ENCODE measurements at regions not wholly inside any gene's neighbourhood (a gene's known extent, or its start where the extent isn't known, plus 50 kb on each side); places are given as distances from the start of the nearest gene placed in this dataset.
"Not testable (repeated sequence)": the region's sequence is repeated elsewhere in the genome, so short reads cannot be mapped to it uniquely, and the experiment has no call there.

DNA sequence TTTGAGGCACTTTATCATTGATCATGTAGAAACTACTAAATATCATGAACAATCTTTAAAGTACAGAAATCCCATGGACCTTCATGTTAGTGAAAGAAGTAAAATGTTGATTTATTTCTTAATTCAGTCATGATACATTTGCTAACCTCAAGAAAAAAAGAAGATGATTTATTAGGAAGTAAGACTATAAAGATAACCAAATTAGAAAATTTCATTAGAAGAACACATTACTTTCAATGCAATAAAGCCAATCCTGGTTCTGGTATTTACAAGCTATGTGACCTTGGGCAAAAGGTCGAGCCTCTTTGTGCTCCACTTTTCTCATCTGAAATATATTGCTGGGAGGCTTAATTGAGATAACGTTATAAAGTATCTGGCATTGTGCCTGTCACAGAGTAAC lies 365.0 kb downstream of the KIF20B start:
- DNase-seq (ENCODE audit: low spot score), result no peak
- H3K36me3 ChIP-seq (ENCODE audit: control insufficient read depth in 4 of 4, insufficient read depth in 3 of 4, low read depth in 1 of 4, low read length in 3 of 4), result no peaks in the 10 kb centered on the region
- H3K9me3 ChIP-seq (ENCODE audit: control insufficient read depth in 4 of 4, low read length in 3 of 4), result no peaks in the 10 kb centered on the region
- no peaks in the 10 kb centered on the region for H3K4me1 ChIP-seq (ENCODE audit: control insufficient read depth in 4 of 4, insufficient read depth in 4 of 4, low read length in 3 of 4)
- no peaks in the 10 kb centered on the region for H3K27me3 ChIP-seq (ENCODE audit: control insufficient read depth in 4 of 4, insufficient read depth in 4 of 4, low read length in 3 of 4)
- WGBS, result 66% methylated on average over 2 of the region's 2 CpGs
- no peak for TF ChIP-seq GABPA (IDR thresholded peaks at IDR 0.05 in 1 of 2, conservative IDR thresholded peaks at IDR 0.05 in 1 of 2)
- TF ChIP-seq TAF1 (conservative IDR thresholded peaks at IDR 0.05), result no peak
- TF ChIP-seq, protein P1, sequence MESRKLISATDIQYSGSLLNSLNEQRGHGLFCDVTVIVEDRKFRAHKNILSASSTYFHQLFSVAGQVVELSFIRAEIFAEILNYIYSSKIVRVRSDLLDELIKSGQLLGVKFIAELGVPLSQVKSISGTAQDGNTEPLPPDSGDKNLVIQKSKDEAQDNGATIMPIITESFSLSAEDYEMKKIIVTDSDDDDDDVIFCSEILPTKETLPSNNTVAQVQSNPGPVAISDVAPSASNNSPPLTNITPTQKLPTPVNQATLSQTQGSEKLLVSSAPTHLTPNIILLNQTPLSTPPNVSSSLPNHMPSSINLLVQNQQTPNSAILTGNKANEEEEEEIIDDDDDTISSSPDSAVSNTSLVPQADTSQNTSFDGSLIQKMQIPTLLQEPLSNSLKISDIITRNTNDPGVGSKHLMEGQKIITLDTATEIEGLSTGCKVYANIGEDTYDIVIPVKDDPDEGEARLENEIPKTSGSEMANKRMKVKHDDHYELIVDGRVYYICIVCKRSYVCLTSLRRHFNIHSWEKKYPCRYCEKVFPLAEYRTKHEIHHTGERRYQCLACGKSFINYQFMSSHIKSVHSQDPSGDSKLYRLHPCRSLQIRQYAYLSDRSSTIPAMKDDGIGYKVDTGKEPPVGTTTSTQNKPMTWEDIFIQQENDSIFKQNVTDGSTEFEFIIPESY (IDR thresholded peaks at IDR 0.05), result no peak
- no peak for TF ChIP-seq EGR1 (IDR thresholded peaks at IDR 0.05; ENCODE audit: low read depth in 2 of 2)
- TF ChIP-seq FOXA2 (IDR thresholded peaks at IDR 0.05), result no peak
- no peak for TF ChIP-seq FOXA1 (IDR thresholded peaks at IDR 0.05)
- no peak for TF ChIP-seq MAX (IDR thresholded peaks at IDR 0.05)
- no peak overlapping the region for H3K27ac ChIP-seq (ENCODE audit: low read depth in 1 of 2, low read length in 2 of 2)
- no peak overlapping the region for H3K4me3 ChIP-seq (ENCODE audit: low read depth in 1 of 3, low read length in 3 of 3)
- H3K9ac ChIP-seq (ENCODE audit: low read depth in 1 of 2, low read length in 2 of 2), result no peak overlapping the region

DNA sequence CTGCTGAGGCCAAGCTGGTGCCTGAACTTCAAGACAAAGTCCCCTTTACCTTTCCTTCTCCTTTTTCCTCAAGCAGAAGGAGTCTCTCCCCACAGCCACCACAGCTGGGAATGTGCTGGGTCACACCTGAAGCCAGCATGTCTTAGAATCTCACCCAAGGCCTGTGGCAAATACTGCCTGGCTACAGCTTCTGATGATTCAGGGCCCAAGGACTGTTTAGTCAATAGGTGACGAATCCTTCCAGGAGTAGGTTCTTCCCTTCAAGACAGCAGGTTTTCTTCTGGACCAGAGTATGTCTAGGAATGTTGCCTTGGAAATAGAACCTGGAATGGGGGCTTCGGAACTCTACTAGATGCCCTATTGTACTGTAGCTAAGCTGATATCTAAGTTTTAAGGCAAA lies 374.6 kb downstream of the KIF20B start:
- WGBS, result 87% methylated on average over 2 of the region's 2 CpGs

DNA sequence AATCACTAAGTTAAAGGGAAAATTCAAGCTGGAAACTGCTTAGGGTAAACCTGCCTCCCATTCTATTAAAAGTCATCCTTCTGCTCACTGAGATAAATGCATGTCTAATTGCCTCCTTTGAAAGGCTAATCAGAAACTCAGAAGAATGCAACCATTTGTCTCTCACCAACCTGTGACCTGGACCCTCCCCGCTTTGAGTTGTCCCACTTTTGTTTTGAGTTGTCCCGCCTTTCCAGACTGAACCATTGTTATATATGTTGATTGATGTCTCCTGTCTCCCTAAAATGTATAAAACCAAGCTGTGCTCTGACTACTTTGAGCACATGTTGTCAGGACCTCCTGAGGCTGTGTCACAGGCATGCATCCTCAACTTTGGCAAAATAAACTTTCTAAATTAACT lies 378.4 kb downstream of the KIF20B start:
- H3K27me3 ChIP-seq (ENCODE audit: control insufficient read depth in 4 of 4, insufficient read depth in 4 of 4, low read length in 3 of 4), result no peaks in the 10 kb centered on the region
- H3K9ac ChIP-seq (ENCODE audit: low read depth in 1 of 2, low read length in 2 of 2), result no peak overlapping the region
- TF ChIP-seq SP1 (IDR thresholded peaks at IDR 0.05), result no peak
- TF ChIP-seq MAX (IDR thresholded peaks at IDR 0.05), result no peak
- TF ChIP-seq GABPA (IDR thresholded peaks at IDR 0.05 in 1 of 2, conservative IDR thresholded peaks at IDR 0.05 in 1 of 2), result no peak
- TF ChIP-seq RXRA (IDR thresholded peaks at IDR 0.05), result no peak
- WGBS, result 65% methylated on average over 2 of the region's 2 CpGs
- H3K4me1 ChIP-seq (ENCODE audit: control insufficient read depth in 4 of 4, insufficient read depth in 4 of 4, low read length in 3 of 4), result no peaks in the 10 kb centered on the region
- H3K9me3 ChIP-seq (ENCODE audit: control insufficient read depth in 4 of 4, low read length in 3 of 4), result no peaks in the 10 kb centered on the region
- no peak for DNase-seq (ENCODE audit: low spot score)
- no peak overlapping the region for H3K27ac ChIP-seq (ENCODE audit: low read depth in 1 of 2, low read length in 2 of 2)
- no peaks in the 10 kb centered on the region for H3K36me3 ChIP-seq (ENCODE audit: control insufficient read depth in 4 of 4, insufficient read depth in 3 of 4, low read depth in 1 of 4, low read length in 3 of 4)
- no peak overlapping the region for H3K4me3 ChIP-seq (ENCODE audit: low read depth in 1 of 3, low read length in 3 of 3)

More for the DNA sequence above, 374.6 kb downstream of the KIF20B start:
- no peaks in the 10 kb centered on the region for H3K36me3 ChIP-seq (ENCODE audit: control insufficient read depth in 4 of 4, insufficient read depth in 3 of 4, low read depth in 1 of 4, low read length in 3 of 4)
- H3K9me3 ChIP-seq (ENCODE audit: control insufficient read depth in 4 of 4, low read length in 3 of 4), result no peaks in the 10 kb centered on the region
- no peaks in the 10 kb centered on the region for H3K27me3 ChIP-seq (ENCODE audit: control insufficient read depth in 4 of 4, insufficient read depth in 4 of 4, low read length in 3 of 4)
- no peak for TF ChIP-seq RXRA (IDR thresholded peaks at IDR 0.05)
- no peaks in the 10 kb centered on the region for H3K4me1 ChIP-seq (ENCODE audit: control insufficient read depth in 4 of 4, insufficient read depth in 4 of 4, low read length in 3 of 4)
- H3K4me3 ChIP-seq (ENCODE audit: low read depth in 1 of 3, low read length in 3 of 3), result no peak overlapping the region
- no peak overlapping the region for H3K27ac ChIP-seq (ENCODE audit: low read depth in 1 of 2, low read length in 2 of 2)
- no peak for DNase-seq (ENCODE audit: low spot score)
- no peak overlapping the region for H3K9ac ChIP-seq (ENCODE audit: low read depth in 1 of 2, low read length in 2 of 2)

DNA sequence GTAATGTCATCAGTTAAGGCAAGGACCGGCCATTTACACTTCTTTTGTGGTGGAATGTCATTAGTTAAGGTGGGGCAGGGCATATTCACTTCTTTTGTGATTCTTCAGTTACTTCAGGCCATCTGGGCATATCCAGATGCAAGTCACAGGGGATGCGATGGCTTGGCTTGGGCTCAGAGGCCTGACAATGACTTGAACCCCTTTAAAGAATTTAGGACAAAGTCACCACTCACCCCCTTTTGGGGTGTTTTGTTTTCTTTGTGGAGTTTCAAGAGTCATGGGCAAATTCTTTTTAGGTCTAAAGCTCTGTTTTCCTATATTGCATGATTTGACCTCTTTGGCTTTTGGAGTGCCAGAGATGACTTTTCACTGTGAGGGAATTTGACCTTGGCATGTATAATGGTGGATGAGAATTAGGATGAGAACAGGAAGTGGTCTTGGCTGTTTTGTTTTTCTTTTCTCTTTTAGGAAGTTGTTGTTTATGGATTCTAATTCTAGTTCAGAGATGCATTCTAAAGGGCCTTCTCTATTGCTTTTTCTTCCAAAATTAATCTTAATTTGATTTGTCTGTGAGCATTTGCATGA lies 385.3 kb downstream of the KIF20B start:
- not testable (repeated sequence) for H3K9ac ChIP-seq (ENCODE audit: low read depth in 1 of 2, low read length in 2 of 2); H3K4me3 ChIP-seq (ENCODE audit: low read depth in 1 of 3, low read length in 3 of 3); DNase-seq (ENCODE audit: low spot score); H3K36me3 ChIP-seq (ENCODE audit: control insufficient read depth in 4 of 4, insufficient read depth in 3 of 4, low read depth in 1 of 4, low read length in 3 of 4); H3K4me1 ChIP-seq (ENCODE audit: control insufficient read depth in 4 of 4, insufficient read depth in 4 of 4, low read length in 3 of 4); H3K9me3 ChIP-seq (ENCODE audit: control insufficient read depth in 4 of 4, low read length in 3 of 4); H3K27ac ChIP-seq (ENCODE audit: low read depth in 1 of 2, low read length in 2 of 2); H3K27me3 ChIP-seq (ENCODE audit: control insufficient read depth in 4 of 4, insufficient read depth in 4 of 4, low read length in 3 of 4)
- WGBS, result 95% methylated on average over 1 of the region's 2 CpGs
